ENCODE measurements at regions not wholly inside any gene's neighbourhood (a gene's known extent, or its start where the extent isn't known, plus 50 kb on each side); places are given as distances from the start of the nearest gene placed in this dataset.

- no peak for ATAC-seq
- no peaks in the 10 kb centered on the region for H3K36me3 Mint-ChIP-seq (ENCODE audit: low read depth)
- H3K9me3 Mint-ChIP-seq = no peaks in the 10 kb centered on the region
- H3K27ac Mint-ChIP-seq = no peak overlapping the region
- no peaks in the 10 kb centered on the region for H3K4me1 Mint-ChIP-seq (ENCODE audit: low read depth)
- H3K4me3 Mint-ChIP-seq = no peak overlapping the region
- intact Hi-C loops (cut with micrococcal nuclease) = no loop called here
- H3K27me3 Mint-ChIP-seq = peaks cover 6% of the 10 kb centered on the region
- no peak for TF ChIP-seq CTCF (IDR thresholded peaks at IDR 0.05)
- CTCF ChIA-PET = no interaction called here
- no peak for DNase-seq
- POLR2A ChIA-PET = no interaction called here
Observed at GRCh38 chr2:152890736-152891135, 172.3 kb downstream of the ARL6IP6 start.

- DNase-seq (no peak), ATAC-seq (no peak)
- no peaks in the 10 kb centered on the region for H3K4me1 Mint-ChIP-seq (ENCODE audit: low read depth)
- ChIA-PET POLR2A (no interaction called here), CTCF (no interaction called here)
- peaks cover 2% of the 10 kb centered on the region for H3K27me3 Mint-ChIP-seq
- intact Hi-C loops (cut with micrococcal nuclease) = no loop called here
- no peak overlapping the region for H3K4me3 Mint-ChIP-seq
- no peak overlapping the region for H3K27ac Mint-ChIP-seq
- H3K36me3 Mint-ChIP-seq (ENCODE audit: low read depth) = no peaks in the 10 kb centered on the region
- H3K9me3 Mint-ChIP-seq = no peaks in the 10 kb centered on the region
- no peak for TF ChIP-seq CTCF (IDR thresholded peaks at IDR 0.05)
Observed at GRCh38 chr2:152883951-152884487, 165.6 kb downstream of the ARL6IP6 start.

GRCh38 chr2:152881527-152881926 is 163.1 kb downstream of the ARL6IP6 start:
- Mint-ChIP-seq H3K36me3 (ENCODE audit: low read depth) (no peaks in the 10 kb centered on the region), H3K4me1 (ENCODE audit: low read depth) (no peaks in the 10 kb centered on the region), H3K27me3 (no peaks in the 10 kb centered on the region), H3K9me3 (no peaks in the 10 kb centered on the region), H3K4me3 (no peak overlapping the region), H3K27ac (no peak overlapping the region)
- TF ChIP-seq CTCF (IDR thresholded peaks at IDR 0.05) = no peak
- ChIA-PET POLR2A (no interaction called here), CTCF (no interaction called here)
- ATAC-seq (no peak), DNase-seq (no peak)
- intact Hi-C loops (cut with micrococcal nuclease) = no loop called here

- ChIA-PET POLR2A (no interaction called here), CTCF (no interaction called here)
- Mint-ChIP-seq H3K4me1 (ENCODE audit: low read depth) (no peaks in the 10 kb centered on the region), H3K4me3 (no peak overlapping the region), H3K36me3 (ENCODE audit: low read depth) (no peaks in the 10 kb centered on the region), H3K27ac (no peak overlapping the region), H3K9me3 (no peaks in the 10 kb centered on the region), H3K27me3 (no peaks in the 10 kb centered on the region)
- intact Hi-C loops (cut with micrococcal nuclease) = no loop called here
- TF ChIP-seq CTCF (IDR thresholded peaks at IDR 0.05) = no peak
- ATAC-seq = no peak
- DNase-seq = no peak
Observed at GRCh38 chr2:152879275-152879674, 160.9 kb downstream of the ARL6IP6 start.

GRCh38 chr2:152875701-152876695 is 157.6 kb downstream of the ARL6IP6 start:
- ATAC-seq = no peak
- no peak for TF ChIP-seq CTCF (IDR thresholded peaks at IDR 0.05)
- Mint-ChIP-seq H3K4me3 (no peak overlapping the region), H3K27me3 (no peaks in the 10 kb centered on the region), H3K4me1 (ENCODE audit: low read depth) (no peaks in the 10 kb centered on the region), H3K36me3 (ENCODE audit: low read depth) (no peaks in the 10 kb centered on the region), H3K9me3 (no peaks in the 10 kb centered on the region), H3K27ac (no peak overlapping the region)
- POLR2A ChIA-PET = no interaction called here
- DNase-seq = no peak
- CTCF ChIA-PET = interaction anchor here (1.6 to 2.6 kb wide), 3 partner anchors 15 to 50 kb away, joined by 5 to 10 read pairs (median 6); no protein-coding TSS in a partner anchor
- intact Hi-C loops (cut with micrococcal nuclease) = no loop called here
